Esophagus squamous epithelium (tissue), 4 donors: ENCODE measurements at regions not wholly inside any gene's neighbourhood (a gene's known extent, or its start where the extent isn't known, plus 50 kb on each side); places are given as distances from the start of the nearest gene placed in this dataset.

ENCODE experiments used
- POLR2A ChIP-seq, 4 donors: fragments of 450-650 bp; IDR thresholded peaks; one replicate each; pipeline ENCODE4 v1.6.1; 2017; ENCODE audit warnings: antibody characterized with exemption in 4 of 4, mild to moderate bottlenecking in 4 of 4, moderate library complexity in 3 of 4
- TF ChIP-seq, protein P1 (sequence below), 6 experiments: fragments of 450-650 bp in 4 of 6; fragments of 200-600 bp in 2 of 6; sonication (generic) in 2 of 6; IDR thresholded peaks; one replicate each; pipeline ENCODE4 v1.5.1; 2016 to 2019; ENCODE audit warnings: antibody characterized with exemption in 6 of 6, mild to moderate bottlenecking in 4 of 6, moderate library complexity in 4 of 6

DNA sequence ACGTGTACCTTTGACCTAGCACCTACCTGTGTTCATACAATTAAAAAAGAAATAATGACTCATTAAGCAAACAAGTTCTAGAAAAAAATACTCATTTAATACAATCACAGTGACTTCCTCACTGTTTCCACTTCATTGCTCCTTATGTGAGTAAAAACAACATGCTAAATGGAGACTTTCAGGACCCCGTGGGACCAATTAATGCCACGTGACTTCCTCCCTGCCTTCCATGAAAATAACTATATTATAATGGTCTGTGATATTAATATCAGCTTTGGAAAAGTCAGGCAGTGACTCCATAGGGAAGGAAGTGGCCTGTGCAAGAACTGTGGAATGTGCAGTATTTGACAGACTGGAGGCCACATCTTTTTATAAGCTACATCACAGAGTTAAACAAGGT lies 337.8 kb downstream of the HLX start:
- no peak for TF ChIP-seq POLR2A (IDR thresholded peaks at IDR 0.05)
- TF ChIP-seq, protein P1, sequence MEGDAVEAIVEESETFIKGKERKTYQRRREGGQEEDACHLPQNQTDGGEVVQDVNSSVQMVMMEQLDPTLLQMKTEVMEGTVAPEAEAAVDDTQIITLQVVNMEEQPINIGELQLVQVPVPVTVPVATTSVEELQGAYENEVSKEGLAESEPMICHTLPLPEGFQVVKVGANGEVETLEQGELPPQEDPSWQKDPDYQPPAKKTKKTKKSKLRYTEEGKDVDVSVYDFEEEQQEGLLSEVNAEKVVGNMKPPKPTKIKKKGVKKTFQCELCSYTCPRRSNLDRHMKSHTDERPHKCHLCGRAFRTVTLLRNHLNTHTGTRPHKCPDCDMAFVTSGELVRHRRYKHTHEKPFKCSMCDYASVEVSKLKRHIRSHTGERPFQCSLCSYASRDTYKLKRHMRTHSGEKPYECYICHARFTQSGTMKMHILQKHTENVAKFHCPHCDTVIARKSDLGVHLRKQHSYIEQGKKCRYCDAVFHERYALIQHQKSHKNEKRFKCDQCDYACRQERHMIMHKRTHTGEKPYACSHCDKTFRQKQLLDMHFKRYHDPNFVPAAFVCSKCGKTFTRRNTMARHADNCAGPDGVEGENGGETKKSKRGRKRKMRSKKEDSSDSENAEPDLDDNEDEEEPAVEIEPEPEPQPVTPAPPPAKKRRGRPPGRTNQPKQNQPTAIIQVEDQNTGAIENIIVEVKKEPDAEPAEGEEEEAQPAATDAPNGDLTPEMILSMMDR (IDR thresholded peaks at IDR 0.05) = no peak
